HG02642 (cell line): ENCODE measurements at regions not wholly inside any gene's neighbourhood (a gene's known extent, or its start where the extent isn't known, plus 50 kb on each side); places are given as distances from the start of the nearest gene placed in this dataset.
"Not testable (repeated sequence)": the region's sequence is repeated elsewhere in the genome, so short reads cannot be mapped to it uniquely, and the experiment has no call there.

Experiments used
- ATAC-seq: cut with Tn5 transposase; IDR thresholded peaks from one replicate; pipeline ENCODE4 v1.9.1; 2021; ENCODE audit warnings: mild to moderate bottlenecking; ENCODE audit not compliant: unreplicated experiment, poor library complexity

GRCh38 chr6:169145991-169146501 lies 107.6 kb downstream of the THBS2 start:
- no peak for ATAC-seq

GRCh38 chr6:169145496-169145895 lies 108.2 kb downstream of the THBS2 start:
- ATAC-seq = no peak

GRCh38 chr6:169144356-169144755 lies 109.3 kb downstream of the THBS2 start:
- no peak for ATAC-seq

- ATAC-seq = no peak
These were observed 111.2 kb downstream of the THBS2 start for GRCh38 chr6:169142538-169142844.

- ATAC-seq = no peak
These were observed 111.7 kb downstream of the THBS2 start for GRCh38 chr6:169141671-169142537.

GRCh38 chr6:169140986-169141495 lies 112.6 kb downstream of the THBS2 start:
- no peak for ATAC-seq

- ATAC-seq = no peak
These were observed 114.3 kb downstream of the THBS2 start for GRCh38 chr6:169139179-169139971.

- no peak for ATAC-seq
These were observed 121.2 kb downstream of the THBS2 start for GRCh38 chr6:169132352-169132940.

- no peak for ATAC-seq
These were observed 122.3 kb downstream of the THBS2 start for GRCh38 chr6:169131390-169131789.

- ATAC-seq = no peak
These were observed 123.5 kb downstream of the THBS2 start for GRCh38 chr6:169130113-169130512.

GRCh38 chr6:169121013-169121412 lies 132.6 kb downstream of the THBS2 start:
- ATAC-seq = no peak

GRCh38 chr6:169119669-169120068 lies 134.0 kb downstream of the THBS2 start:
- no peak for ATAC-seq

- ATAC-seq = no peak
These were observed 135.3 kb downstream of the THBS2 start for GRCh38 chr6:169118346-169118830.

- no peak for ATAC-seq
These were observed 136.0 kb downstream of the THBS2 start for GRCh38 chr6:169117663-169118062.

GRCh38 chr6:169115632-169116031 lies 138.0 kb downstream of the THBS2 start:
- no peak for ATAC-seq

- ATAC-seq = not testable (repeated sequence)
These were observed 139.0 kb downstream of the THBS2 start for GRCh38 chr6:169114632-169115031.

- peak; percentile 78 for ATAC-seq
These were observed 140.9 kb downstream of the THBS2 start for GRCh38 chr6:169112483-169113320.

GRCh38 chr6:169111203-169111602 lies 142.4 kb downstream of the THBS2 start:
- ATAC-seq = no peak

- no peak for ATAC-seq
These were observed 144.0 kb downstream of the THBS2 start for GRCh38 chr6:169109411-169110220.
